Right lobe of liver (tissue), 6 donors: ENCODE measurements at regions not wholly inside any gene's neighbourhood (a gene's known extent, or its start where the extent isn't known, plus 50 kb on each side); places are given as distances from the start of the nearest gene placed in this dataset.

Experiments
- ATAC-seq, 4 donors: fragments of 200-7000 bp; cut with Tn5 transposase; one replicate each; pipeline ENCODE4 v1.9.1; 2020; ENCODE audit warnings: mild to moderate bottlenecking in 4 of 4, moderate library complexity in 4 of 4
- DNase-seq, 3 donors: peaks; one replicate each; pipeline ENCODE4 v3.0.0-alpha.2; 2020
- H3K27ac ChIP-seq, 3 donors: fragments of 200-600 bp; one replicate each; pipeline ENCODE4 v1.8.0; 2022
- H3K27me3 ChIP-seq, 2 donors: fragments of 200-600 bp; one replicate each; pipeline ENCODE4 v1.8.0; 2022
- H3K36me3 ChIP-seq, 4 donors: fragments of 200-600 bp; sonication (generic) in 1 of 4; one replicate each; pipeline versions ENCODE4 v1.5.1 to v1.8.0; 2017 to 2022; ENCODE audit warnings: control low read depth in 1 of 4
- H3K4me1 ChIP-seq, 4 donors: fragments of 200-600 bp; sonication (generic) in 1 of 4; one replicate each; pipeline versions ENCODE4 v1.5.1 to v1.8.0; 2017 to 2022; ENCODE audit warnings: control low read depth in 1 of 4
- H3K4me3 ChIP-seq, 3 donors: fragments of 200-600 bp; one replicate each; pipeline ENCODE4 v1.8.0; 2022
- H3K9me3 ChIP-seq, 4 donors: fragments of 200-600 bp; sonication (generic) in 1 of 4; one replicate each; pipeline versions ENCODE4 v1.5.1 to v1.8.0; 2017 to 2022; ENCODE audit warnings: control low read depth in 1 of 4
- POLR2A ChIP-seq: fragments of 450-650 bp; IDR thresholded peaks from one replicate; pipeline ENCODE4 v1.6.1; 2017; ENCODE audit warnings: antibody characterized with exemption, mild to moderate bottlenecking
- WGBS: methylation state at CpG from one replicate; pipeline ENCODE4 v1.1.6; 2018; ENCODE audit warnings: low coverage, low lambda C conversion rate; ENCODE audit not compliant: insufficient coverage; ENCODE audit errors: missing lambda C conversion rate; 5-methylcytosine and 5-hydroxymethylcytosine counted together
- intact Hi-C, 2 donors: fragments of 100-400 bp; cut with DNase I; formaldehyde crosslinking; loops; one replicate each; pipeline versions ENCODE4 v1.11.2 to v1.14.1; 2022
- TF ChIP-seq, protein P1 (sequence below), 4 donors: fragments of 200-600 bp in 3 of 4; fragments of 450-650 bp in 1 of 4; IDR thresholded peaks; one replicate each; pipeline versions ENCODE4 v1.5.1 to v1.8.0; 2016 to 2022; ENCODE audit warnings: antibody characterized with exemption in 4 of 4, mild to moderate bottlenecking in 2 of 4
- donor health status: DM: no; HTN: yes; CAD: no.
- donor health status: DM: no; HTN: no; CAD: no.
- donor health status: DM: no; HTN: no; CAD: no.
- donor health status: DM: no; HTN: yes; CAD: no.
- donor health status: DM: no; HTN: yes; CAD: no.

DNA sequence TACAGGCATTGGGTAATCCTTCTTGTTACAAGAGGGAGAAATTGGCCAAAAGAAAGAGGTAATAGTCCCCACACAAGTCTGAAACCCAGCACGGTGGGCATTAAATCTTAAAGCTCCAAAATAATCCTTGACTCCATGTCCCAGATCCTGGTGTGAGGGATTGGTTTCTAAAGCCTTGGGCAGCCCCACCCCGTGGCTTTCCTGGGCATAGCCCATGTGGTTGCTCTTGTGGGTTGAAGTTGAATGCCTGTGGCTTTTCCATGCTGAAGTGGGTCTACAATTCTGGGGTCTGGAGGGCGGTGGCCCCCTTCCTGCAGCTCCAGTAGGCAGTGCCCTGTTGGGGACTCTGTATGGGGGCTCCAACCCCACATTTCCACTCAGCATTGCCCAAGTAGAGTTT, 91.8 kb upstream of the LARP1 start:
- no peak for ATAC-seq
- intact Hi-C loops, result no loop called here

DNA sequence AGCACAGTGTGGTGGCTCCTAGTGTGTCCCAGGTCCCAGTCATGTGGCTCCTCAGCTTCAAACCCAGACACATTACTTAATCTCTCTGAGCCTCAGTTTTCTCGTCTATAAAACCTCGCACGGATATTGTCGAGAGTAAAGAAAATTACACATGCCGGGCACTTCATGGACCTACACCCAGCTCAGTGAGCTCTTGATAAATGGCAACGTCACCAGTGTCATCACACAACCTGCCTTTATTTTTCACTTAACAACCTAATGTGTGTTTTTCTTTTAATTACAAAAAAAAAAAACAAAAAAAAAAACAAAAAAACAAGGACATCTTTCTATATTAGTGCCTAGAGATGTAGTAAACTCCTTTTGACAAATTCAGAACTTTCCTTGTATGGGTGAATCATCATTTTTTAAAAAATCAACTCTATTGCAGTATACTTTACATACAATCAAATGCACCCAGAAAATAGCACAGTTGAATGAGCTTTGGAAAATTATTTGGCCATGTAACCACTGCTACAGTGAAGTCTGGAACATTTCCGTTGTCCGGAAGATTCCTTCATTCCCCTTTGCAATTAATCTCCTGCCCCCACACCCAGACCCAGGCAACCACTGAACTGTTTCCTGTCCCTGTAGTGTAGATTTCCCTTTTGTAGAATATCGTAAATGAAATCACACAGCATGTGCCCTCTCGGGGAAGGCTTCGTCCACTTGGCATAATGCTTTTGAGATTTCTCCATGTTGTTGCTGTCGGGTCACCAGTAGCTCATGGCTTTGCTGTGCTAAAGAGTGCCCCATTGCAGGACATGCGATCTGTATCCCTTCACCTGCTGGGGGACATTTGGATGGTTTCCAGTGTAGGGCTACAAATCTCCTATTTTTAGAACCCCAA, 100.4 kb upstream of the LARP1 start:
- DNase-seq (no peak), ATAC-seq (peak in 1 of 4 donors; percentile 6)
- H3K4me3 ChIP-seq, result no peak overlapping the region
- intact Hi-C loops, result loop anchor here in 1 of 2 donors (5.0 kb wide), 2 partner anchors 158 to 283 kb away; partner anchors contain the start of gene GEMIN5
- peaks cover 0 to 18% (median 12%) of the 10 kb centered on the region in 4 donors for H3K4me1 ChIP-seq
- peak overlapping the region; percentile 64 to 71 (median 71) for H3K27ac ChIP-seq
- H3K27me3 ChIP-seq, result no peaks in the 10 kb centered on the region
- TF ChIP-seq, protein P1, sequence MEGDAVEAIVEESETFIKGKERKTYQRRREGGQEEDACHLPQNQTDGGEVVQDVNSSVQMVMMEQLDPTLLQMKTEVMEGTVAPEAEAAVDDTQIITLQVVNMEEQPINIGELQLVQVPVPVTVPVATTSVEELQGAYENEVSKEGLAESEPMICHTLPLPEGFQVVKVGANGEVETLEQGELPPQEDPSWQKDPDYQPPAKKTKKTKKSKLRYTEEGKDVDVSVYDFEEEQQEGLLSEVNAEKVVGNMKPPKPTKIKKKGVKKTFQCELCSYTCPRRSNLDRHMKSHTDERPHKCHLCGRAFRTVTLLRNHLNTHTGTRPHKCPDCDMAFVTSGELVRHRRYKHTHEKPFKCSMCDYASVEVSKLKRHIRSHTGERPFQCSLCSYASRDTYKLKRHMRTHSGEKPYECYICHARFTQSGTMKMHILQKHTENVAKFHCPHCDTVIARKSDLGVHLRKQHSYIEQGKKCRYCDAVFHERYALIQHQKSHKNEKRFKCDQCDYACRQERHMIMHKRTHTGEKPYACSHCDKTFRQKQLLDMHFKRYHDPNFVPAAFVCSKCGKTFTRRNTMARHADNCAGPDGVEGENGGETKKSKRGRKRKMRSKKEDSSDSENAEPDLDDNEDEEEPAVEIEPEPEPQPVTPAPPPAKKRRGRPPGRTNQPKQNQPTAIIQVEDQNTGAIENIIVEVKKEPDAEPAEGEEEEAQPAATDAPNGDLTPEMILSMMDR (IDR thresholded peaks at IDR 0.05), result no peak
- no peak for TF ChIP-seq POLR2A
- no peaks in the 10 kb centered on the region for H3K9me3 ChIP-seq
- 35% methylated on average over 13 of the region's 13 CpGs for WGBS
- no peaks in the 10 kb centered on the region for H3K36me3 ChIP-seq

More for the DNA sequence above, 91.8 kb upstream of the LARP1 start:
- Histone ChIP-seq H3K4me3 (no peak overlapping the region), H3K27ac (no peak overlapping the region), H3K9me3 (no peaks in the 10 kb centered on the region), H3K36me3 (no peaks in the 10 kb centered on the region), H3K27me3 (no peaks in the 10 kb centered on the region), H3K4me1 (no peaks in the 10 kb centered on the region)
- no peak for DNase-seq
- WGBS, result no CpG with 5 or more reads among the region's 3 CpGs
- TF ChIP-seq, protein P1 (IDR thresholded peaks at IDR 0.05), result no peak
- no peak for TF ChIP-seq POLR2A

DNA sequence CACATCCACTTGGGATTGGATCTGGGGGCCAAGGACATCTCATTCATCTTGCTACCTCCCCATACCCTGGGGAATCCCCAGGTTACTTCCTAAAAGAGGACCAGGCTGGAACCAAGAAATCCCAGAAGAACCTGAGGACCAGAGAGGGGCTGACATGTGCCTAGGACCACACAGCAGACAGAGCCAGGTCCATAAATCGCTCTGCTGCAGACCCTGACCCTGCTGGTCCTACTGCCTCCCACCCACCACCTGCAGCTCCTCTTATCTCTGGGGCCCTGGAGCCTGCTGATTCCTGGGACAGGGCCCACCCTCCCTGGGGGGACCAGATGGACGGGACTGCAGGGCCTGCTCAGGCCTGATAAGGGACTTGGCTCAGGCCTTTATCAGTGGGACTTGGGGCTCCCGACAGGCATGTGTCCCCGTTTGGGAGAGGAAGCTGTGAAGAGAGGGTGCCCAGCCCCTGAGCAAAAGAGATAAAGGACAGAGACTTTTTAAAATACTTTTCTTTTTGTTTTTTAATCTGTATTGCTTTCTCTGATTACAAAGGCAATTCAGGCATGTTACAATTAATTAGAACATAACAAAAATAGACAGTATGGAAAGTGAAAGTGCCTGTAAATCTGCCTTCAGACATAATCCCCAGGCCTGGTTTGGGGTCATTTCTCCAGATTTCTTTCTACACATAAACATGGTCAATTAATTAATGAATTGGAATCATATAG, 101.3 kb upstream of the LARP1 start:
- TF ChIP-seq, protein P1 (IDR thresholded peaks at IDR 0.05), result no peak
- no peak for TF ChIP-seq POLR2A
- Histone ChIP-seq H3K4me3 (no peak overlapping the region), H3K4me1 (peaks cover 0 to 20% (median 13%) of the 10 kb centered on the region in 4 donors), H3K27me3 (no peaks in the 10 kb centered on the region), H3K9me3 (no peaks in the 10 kb centered on the region), H3K27ac (peak overlapping the region; percentile 64 to 71 (median 71)), H3K36me3 (no peaks in the 10 kb centered on the region)
- DNase-seq (peak in 2 of 3 donors; percentile 41 to 49), ATAC-seq (peak; percentile 16 to 40 (median 23))
- intact Hi-C loops, result loop anchor here in 1 of 2 donors (5.0 kb wide), 2 partner anchors 158 to 283 kb away; partner anchors contain the start of gene GEMIN5
- WGBS, result 0% methylated on average over 2 of the region's 4 CpGs

DNA sequence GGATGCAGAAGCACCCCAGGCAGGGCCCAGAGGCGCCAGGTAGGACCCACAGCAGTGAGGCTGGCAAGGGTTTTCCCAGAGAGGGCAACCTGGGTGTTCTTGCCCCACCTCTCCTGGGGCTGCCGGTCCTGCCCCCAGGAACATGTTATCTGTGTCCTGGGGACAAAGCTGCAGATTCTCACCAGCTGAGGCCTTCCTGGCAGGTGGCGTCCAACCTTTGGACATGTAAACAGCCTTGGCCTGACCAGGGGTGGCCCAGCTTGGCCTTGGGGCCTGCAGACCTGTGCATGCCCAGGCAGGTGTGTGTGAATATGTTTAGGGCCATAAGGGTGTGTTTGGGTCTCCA, 101.8 kb upstream of the LARP1 start:
- Histone ChIP-seq H3K27me3 (no peaks in the 10 kb centered on the region), H3K4me1 (peaks cover 0 to 25% (median 16%) of the 10 kb centered on the region in 4 donors), H3K36me3 (no peaks in the 10 kb centered on the region), H3K4me3 (no peak overlapping the region), H3K27ac (peak overlapping the region; percentile 40 to 71 (median 64)), H3K9me3 (no peaks in the 10 kb centered on the region)
- DNase-seq, result peak; percentile 82 to 92 (median 91)
- no CpG with 5 or more reads among the region's 3 CpGs for WGBS
- TF ChIP-seq POLR2A, result no peak
- TF ChIP-seq, protein P1 (IDR thresholded peaks at IDR 0.05), result no peak
- ATAC-seq, result peak; percentile 85 to 95 (median 92)
- intact Hi-C loops, result loop anchor here in 1 of 2 donors (5.0 kb wide), 2 partner anchors 159 to 284 kb away; partner anchors contain the start of gene GEMIN5
